ENCODE measurements at regions not wholly inside any gene's neighbourhood (a gene's known extent, or its start where the extent isn't known, plus 50 kb on each side); places are given as distances from the start of the nearest gene placed in this dataset.

DNA sequence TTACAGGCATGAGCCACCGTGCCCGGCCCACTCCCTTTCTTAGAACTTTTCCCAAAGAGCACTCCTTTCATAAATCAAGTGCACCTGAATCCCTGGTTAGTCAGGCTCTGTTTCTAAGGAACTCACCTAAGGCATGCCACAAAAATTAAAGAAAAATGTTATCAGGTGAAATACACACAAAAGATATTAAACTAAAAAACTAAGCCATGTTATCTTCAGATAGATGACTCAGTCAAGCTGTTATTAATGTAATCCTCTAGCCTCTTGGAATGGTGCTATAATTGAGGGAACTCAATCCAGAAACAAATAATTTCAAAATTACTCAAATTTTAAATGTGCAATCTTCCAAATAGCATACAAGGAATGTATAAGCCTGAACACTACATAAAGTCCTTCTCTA, 83.0 kb downstream of the TENT5A start:
- TF ChIP-seq, protein P1, sequence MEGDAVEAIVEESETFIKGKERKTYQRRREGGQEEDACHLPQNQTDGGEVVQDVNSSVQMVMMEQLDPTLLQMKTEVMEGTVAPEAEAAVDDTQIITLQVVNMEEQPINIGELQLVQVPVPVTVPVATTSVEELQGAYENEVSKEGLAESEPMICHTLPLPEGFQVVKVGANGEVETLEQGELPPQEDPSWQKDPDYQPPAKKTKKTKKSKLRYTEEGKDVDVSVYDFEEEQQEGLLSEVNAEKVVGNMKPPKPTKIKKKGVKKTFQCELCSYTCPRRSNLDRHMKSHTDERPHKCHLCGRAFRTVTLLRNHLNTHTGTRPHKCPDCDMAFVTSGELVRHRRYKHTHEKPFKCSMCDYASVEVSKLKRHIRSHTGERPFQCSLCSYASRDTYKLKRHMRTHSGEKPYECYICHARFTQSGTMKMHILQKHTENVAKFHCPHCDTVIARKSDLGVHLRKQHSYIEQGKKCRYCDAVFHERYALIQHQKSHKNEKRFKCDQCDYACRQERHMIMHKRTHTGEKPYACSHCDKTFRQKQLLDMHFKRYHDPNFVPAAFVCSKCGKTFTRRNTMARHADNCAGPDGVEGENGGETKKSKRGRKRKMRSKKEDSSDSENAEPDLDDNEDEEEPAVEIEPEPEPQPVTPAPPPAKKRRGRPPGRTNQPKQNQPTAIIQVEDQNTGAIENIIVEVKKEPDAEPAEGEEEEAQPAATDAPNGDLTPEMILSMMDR (IDR thresholded peaks at IDR 0.05 in 4 of 5, conservative IDR thresholded peaks at IDR 0.05 in 1 of 5) = no peak
- TF ChIP-seq POLR2A (IDR thresholded peaks at IDR 0.05) = no peak

All from gastrocnemius medialis (tissue), 4 donors.